Activated CD8-positive, alpha-beta memory T cell treated with anti-CD3 and anti-CD28 coated beads, Interleukin-2, amount 50 U/mL, for 1 hour (primary cell): ENCODE measurements at regions not wholly inside any gene's neighbourhood (a gene's known extent, or its start where the extent isn't known, plus 50 kb on each side); places are given as distances from the start of the nearest gene placed in this dataset.

Experiments used
- DNase-seq: peaks from one replicate; pipeline ENCODE4 v3.0.0-alpha.2; 2020; ENCODE audit errors: extremely low read depth

DNA sequence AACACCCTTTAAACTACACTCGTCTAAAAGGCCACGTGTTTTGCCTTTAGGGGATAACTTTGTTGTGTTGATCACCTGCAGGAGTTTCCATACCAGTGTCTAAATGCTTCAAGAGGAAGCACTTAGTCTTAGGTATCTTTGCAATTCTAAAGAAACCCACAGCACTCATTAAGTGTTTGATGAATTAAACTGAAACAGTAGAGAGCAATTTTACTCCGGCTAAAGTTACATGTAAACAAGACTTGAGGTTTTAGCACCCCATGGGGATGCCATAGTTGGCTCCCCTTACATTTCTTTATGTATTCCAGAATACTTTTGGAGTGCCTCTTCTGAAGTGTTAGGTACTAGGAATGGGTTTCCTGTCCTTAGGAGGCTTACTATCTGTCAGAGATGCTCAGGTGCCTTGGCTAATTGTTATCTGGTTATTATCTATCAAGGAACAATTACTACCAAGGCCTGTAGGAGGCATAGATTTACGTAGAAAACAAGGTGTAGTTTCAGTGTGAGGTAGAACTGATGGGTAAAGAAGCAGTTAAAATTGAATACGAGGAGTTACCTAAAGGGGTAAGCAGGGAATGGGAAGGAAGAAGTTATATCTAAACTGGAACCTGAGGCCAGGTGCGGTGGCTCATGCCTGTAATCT is 176.8 kb upstream of the SAMSN1 start:
- no peak for DNase-seq

GRCh38 chr21:14720237-14720636 is 174.1 kb upstream of the SAMSN1 start:
- no peak for DNase-seq

DNA sequence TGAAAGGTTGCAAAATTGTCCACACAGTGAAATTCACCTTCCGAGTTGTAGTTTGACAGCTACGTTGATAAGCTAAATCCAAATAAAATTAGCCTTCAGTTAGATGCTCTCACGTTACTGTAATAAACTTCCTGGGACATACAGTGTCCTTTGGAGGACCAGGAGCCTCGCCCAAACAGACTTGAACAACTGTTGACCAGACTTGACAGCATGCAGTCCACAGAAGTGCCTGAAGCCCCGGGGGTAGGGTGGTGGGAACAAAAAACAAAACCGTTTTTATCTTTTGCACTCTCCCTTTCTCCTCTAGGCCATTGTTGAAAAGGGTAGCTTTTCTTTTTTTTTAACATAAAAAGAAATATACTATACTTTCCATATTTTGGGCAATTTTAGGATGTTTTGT is 172.8 kb upstream of the SAMSN1 start:
- no peak for DNase-seq

GRCh38 chr21:14716761-14717396 is 170.8 kb upstream of the SAMSN1 start:
- no peak for DNase-seq

- no peak for DNase-seq
These were observed 167.0 kb upstream of the SAMSN1 start for GRCh38 chr21:14713109-14713508.

DNA sequence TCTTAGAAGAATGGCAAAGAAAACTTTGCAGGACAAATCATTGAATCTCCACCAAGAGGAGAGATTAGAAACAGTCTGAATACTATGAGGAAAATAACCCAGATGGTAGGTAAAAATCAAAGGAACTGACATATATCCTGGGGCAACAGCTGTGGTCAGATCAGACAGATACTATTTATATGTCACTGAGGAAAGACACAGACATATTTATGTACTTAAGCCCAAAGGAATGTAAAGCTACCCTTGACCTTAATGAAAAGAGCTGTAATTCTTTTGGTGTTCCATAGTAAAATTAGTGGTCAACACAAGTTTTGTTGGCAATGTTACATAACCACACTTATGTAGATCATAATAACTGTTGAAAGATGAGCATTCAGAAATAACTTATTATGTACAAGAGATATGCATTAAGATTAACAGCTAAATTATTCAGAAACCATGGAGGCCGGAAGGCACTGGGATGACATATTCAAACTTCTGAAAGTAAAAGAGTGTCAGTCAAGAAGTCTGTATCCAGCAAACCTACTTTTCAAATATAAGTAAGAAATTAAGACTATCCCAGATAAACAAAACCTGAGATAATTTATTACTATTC is 166.1 kb upstream of the SAMSN1 start:
- no peak for DNase-seq

DNA sequence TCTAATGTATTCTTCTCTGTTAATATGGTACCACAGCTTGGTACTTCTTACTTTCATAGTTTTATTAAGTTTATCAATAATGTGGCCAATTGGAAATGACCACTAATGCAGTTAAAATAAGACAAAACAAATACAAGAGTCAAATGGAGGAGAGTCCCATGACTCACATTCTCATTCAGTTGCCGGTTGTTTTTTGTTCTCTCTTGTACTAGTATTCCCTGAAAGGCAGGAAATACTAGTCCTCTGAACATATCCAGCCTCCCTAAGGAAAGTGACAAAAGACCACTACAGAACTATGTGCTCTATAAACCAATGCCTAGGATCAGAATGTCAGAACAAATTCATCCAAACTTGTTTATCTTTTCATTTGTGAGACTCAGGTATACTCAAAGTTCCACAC is 165.2 kb upstream of the SAMSN1 start:
- no peak for DNase-seq

GRCh38 chr21:14707511-14708020 is 161.5 kb upstream of the SAMSN1 start:
- no peak for DNase-seq

DNA sequence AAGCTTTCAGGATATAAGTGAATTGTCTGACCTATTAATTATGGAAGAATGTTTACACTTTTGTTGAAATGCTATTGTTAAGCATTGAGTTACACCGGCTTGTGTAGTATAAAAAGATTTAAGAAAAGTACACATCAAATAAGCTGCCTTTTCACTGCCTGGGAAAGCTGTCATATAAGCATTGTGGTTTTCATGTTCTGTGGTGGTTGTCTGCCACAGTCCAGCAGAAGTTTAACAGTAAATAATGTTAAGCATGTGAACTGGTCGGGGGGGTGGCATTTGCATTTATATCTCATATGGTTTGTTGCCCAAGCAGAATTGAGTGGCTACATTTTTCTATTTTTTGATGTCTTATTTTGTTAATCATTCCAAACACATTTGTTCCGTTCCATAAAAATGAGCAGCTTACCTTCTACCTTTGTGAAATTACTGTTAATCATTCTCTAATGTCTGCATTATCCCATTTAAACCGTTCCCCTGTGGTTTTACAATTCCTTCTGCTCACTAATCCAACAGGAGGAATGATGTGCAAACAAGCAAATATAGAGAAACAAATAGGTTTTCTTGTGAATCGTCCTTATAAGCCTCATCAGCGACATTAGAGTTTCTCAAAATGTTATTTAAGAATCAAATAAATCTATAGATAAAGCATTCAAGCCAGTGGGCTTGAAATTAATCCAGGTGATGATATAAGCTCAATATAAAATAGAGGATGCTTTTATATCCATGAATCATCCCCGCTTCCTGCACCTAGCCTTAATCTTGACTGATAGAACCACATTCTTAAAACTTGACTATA is 160.8 kb upstream of the SAMSN1 start:
- DNase-seq: no peak

GRCh38 chr21:14699433-14700407 is 153.6 kb upstream of the SAMSN1 start:
- DNase-seq: no peak

GRCh38 chr21:14697769-14698168 is 151.7 kb upstream of the SAMSN1 start:
- no peak for DNase-seq

DNA sequence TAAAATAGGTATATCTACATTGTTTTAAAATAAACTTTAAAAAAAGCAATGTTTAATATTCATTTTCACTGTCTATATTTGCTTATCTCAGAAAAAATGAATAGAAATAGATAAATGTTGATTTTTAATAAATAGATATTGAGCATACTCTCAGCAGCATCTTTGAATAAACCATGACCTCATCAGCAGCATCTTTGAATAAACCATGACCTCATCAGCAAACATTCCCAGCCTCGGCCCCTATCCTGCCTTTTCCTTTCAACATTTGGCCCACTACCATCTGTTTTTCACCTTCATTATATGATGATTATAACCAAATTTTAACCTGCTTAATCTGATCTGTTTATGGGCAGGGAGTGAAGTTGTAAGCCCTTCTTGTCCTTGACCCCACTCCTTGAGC is 148.7 kb upstream of the SAMSN1 start:
- no peak for DNase-seq

GRCh38 chr21:14693997-14694396 is 147.9 kb upstream of the SAMSN1 start:
- no peak for DNase-seq

DNA sequence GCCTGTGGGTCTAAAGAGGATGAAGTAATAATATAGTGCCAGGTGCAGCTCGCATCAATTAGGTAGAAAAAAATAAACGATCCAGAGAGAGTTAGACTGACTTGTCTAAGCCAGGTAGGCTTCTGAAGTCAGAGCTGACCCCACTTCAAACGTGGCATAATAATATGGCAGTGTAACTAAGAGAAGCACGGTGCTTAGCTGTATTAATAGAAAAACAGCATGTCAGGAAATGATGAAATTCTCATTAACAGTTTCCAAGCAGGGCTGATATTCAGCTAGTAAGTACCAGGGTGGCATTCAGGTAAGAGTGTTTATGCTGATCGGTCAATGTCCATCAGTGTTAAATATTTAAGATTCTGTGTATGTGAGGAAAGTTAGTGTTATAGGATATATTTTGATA is 145.8 kb upstream of the SAMSN1 start:
- no peak for DNase-seq

DNA sequence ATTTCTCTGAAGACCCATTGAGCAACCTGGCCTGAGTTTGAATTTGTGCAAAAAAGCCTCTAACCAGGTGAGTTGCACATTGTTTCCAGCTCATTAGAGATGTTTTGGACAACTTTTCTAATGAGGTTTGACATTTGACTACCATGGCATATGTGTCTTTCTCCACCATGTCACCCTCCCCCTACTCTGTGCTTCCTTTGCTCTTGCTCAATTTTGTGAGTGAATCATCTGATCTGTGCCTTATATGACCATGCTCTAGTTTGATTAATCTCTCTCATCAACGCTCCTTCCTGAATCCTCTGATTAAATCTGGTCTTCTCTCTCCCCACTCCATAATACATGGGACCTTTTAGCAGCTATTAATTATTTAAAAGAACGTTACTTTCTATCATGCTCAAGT is 144.8 kb upstream of the SAMSN1 start:
- DNase-seq: no peak

DNA sequence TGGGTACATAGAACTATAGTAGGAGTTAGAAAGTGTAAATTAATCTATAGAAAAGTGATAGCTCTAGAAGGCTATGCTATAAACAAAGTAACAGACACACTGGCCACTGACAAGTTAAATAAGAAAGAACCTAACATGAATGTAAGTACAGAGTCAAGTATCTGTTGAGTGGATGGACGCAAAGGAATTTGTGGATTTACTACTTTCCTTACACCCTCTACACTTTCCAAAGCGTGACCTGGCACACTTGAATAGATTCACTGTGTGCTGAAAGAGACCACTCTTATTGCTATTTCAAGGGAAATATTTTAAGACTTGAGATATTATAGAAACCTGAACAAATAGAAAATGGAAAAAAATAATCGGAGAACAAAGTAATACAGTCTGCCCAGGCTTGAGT is 142.8 kb upstream of the SAMSN1 start:
- DNase-seq: no peak

GRCh38 chr21:14688412-14688811 is 142.3 kb upstream of the SAMSN1 start:
- no peak for DNase-seq

DNA sequence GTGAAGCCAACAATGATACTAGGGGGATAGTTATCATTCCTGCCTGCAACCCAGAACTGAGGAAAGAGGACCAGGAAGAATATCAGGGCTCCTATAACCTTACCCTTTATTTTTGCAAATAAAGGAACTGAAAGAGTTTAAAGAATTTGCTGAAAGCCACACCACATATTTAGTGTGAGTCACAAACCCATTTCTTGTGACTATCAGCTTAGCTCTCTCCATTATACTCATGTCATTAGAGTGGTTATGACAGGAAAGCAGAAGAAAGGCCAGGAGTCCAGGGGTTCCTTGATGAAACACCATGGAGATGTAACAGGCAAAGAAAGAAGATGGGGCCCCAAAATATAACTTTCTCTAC is 141.1 kb upstream of the SAMSN1 start:
- no peak for DNase-seq

GRCh38 chr21:14686466-14687267 is 140.6 kb upstream of the SAMSN1 start:
- no peak for DNase-seq

GRCh38 chr21:14685568-14685967 is 139.5 kb upstream of the SAMSN1 start:
- DNase-seq: no peak

DNA sequence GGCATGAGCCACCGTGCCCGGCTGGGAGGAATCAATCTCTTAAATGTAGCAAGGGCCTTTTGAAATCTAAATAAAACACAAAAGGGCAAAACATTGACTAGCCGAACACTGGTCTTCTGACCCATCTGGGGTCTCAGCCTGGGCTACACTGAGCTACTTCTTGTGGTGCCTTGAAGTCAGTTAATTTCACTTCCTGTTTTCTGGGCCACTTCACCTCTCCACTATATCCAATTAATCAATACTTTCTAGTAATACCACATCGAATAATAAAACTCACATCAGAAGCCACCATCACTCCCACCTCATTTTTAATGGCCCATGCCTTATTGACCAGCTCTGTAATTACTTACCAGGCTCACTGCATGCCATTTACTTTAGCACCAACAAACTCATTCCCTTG is 138.0 kb upstream of the SAMSN1 start:
- DNase-seq: no peak
